Heart right ventricle (tissue), 16 donors: ENCODE measurements at regions not wholly inside any gene's neighbourhood (a gene's known extent, or its start where the extent isn't known, plus 50 kb on each side); places are given as distances from the start of the nearest gene placed in this dataset.

Source experiments
- ATAC-seq, 8 donors: fragments of 200-7000 bp; cut with Tn5 transposase; one replicate each; pipeline ENCODE4 v1.9.1; 2020; ENCODE audit warnings: mild to moderate bottlenecking in 8 of 8, moderate library complexity in 8 of 8, moderate number of reproducible peaks in 1 of 8
- DNase-seq, 2 donors: peaks; one replicate each; pipeline ENCODE4 v3.0.0-alpha.2; 2020
- H3K27ac ChIP-seq, 10 donors: fragments of 200-600 bp; sonication (generic) in 2 of 10; one replicate each; pipeline versions ENCODE4 v1.5.0 to v1.8.0; 2020 to 2022; ENCODE audit warnings: mild to moderate bottlenecking in 3 of 10
- H3K27me3 ChIP-seq, 7 donors: fragments of 200-600 bp; one replicate each; pipeline ENCODE4 v1.8.0; 2021 to 2022; ENCODE audit warnings: mild to moderate bottlenecking in 2 of 7
- H3K36me3 ChIP-seq, 9 donors: fragments of 200-600 bp; sonication (generic) in 1 of 9; one replicate each; pipeline versions ENCODE4 v1.5.0 to v1.8.0; 2020 to 2022; ENCODE audit warnings: mild to moderate bottlenecking in 2 of 9
- H3K4me1 ChIP-seq, 9 donors: fragments of 200-600 bp; sonication (generic) in 1 of 9; one replicate each; pipeline versions ENCODE4 v1.5.0 to v1.8.0; 2020 to 2022; ENCODE audit warnings: mild to moderate bottlenecking in 4 of 9
- H3K4me3 ChIP-seq, 10 donors: fragments of 200-600 bp; sonication (generic) in 2 of 10; one replicate each; pipeline versions ENCODE4 v1.5.0 to v1.8.0; 2020 to 2022; ENCODE audit warnings: mild to moderate bottlenecking in 7 of 10, moderate library complexity in 2 of 10
- H3K9me3 ChIP-seq, 11 donors: fragments of 200-600 bp in 10 of 11; sonication (generic) in 2 of 11; one replicate each; pipeline versions ENCODE4 v1.5.0 to v1.8.0; 2013 to 2022; ENCODE audit warnings: mild to moderate bottlenecking in 2 of 11, control low read depth in 1 of 11, moderate library complexity in 1 of 11
- WGBS, 2 donors: extraction: QIAGEN DNeasy Blood & Tissue Kit; methylation state at CpG; one replicate each; pipeline ENCODE4 v1.1.7; 2013; ENCODE audit warnings: inconsistent platforms in 1 of 2; 5-methylcytosine and 5-hydroxymethylcytosine counted together
- intact Hi-C, 10 donors: fragments of 100-400 bp; cut with DNase I; formaldehyde crosslinking; loops; one replicate each; pipeline versions ENCODE4 v1.11.1 to v1.14.2; 2022
- TF ChIP-seq, protein P1 (sequence below), 9 donors: fragments of 200-600 bp; sonication (generic) in 2 of 9; IDR thresholded peaks; one replicate each; pipeline versions ENCODE4 v1.5.0 to v1.8.0; 2021 to 2022; ENCODE audit warnings: antibody characterized with exemption in 9 of 9, mild to moderate bottlenecking in 5 of 9, moderate library complexity in 1 of 9
- donor health status: Arrhythmogenic right ventricular cardiomyopathy.
- donor health status: ischemic (EF 13 %, LVEDD 7.1; RV severe dilation, severe dysfunction).
- donor health status: healthy with polysubstance abuse.
- donor health status: DM: no; HTN: yes; CAD: no.
- donor health status: DM: no; HTN: no; CAD: no.
- donor health status: ischemic (EF 25% LVEDD 6.9; RV normal size, moderate dysfunction).
- donor health status: ischemic (EF 25% LVEDD 5.7; RV mildly dilated, moderate dysfunction).
- donor health status: healthy.
- donor health status: DM: yes; HTN: yes; CAD: no.
- donor health status: Ischemic cardiomyopathy.
- donor health status: ischemic (EF 35%, LVEDD 5.7; RV mildly dilated, moderate dysfunction).
- donor health status: nonischemic (EF 11% LVEDD 7.7; RV severe dilation, severe dysfunction).
- donor health status: DM: yes; HTN: yes; CAD: no.
- donor health status: PGD.
- donor health status: ischemic (EF 29% LVEDD 5.4; RV normal size, mild dysfunction).
- donor health status: nonischemic (EF 23%, LVEDD 6.1; RV moderate dilation, normal function).

DNA sequence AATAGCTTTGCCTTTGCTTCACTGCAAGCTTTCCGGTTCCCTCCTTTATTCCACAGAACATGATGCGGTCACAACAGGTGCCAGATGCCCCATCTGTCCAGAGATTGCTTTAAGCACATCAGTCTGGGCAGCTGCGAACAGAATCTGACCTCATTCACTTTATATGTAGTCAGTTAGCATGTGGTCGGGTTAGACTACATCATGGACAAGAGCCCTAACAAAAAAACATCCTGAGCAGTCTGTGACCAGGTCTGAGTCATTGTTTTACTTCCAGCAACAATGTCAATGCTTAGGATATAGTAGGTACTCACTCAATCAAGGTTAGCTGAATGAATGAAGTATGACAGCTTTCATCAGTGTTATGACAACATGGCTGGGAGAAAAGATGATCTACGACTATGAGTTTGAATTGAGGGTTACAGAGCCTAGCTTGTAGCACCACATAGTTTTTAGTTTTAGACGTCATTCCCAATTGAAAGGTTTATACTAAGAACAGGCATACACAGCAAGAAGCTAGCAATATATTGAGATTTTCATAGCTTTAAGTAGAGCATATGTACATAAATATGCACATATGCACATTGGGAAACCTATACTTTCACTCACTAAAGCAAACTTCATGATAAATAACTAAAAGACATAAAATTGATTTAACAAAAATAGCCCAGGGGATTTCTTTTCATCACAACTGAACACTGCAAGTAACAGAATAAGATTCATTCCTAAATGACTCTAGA lies 64.2 kb upstream of the TMCC3 start:
- Histone ChIP-seq H3K36me3 (no peaks in the 10 kb centered on the region), H3K27ac (no peak overlapping the region), H3K9me3 (no peaks in the 10 kb centered on the region), H3K4me1 (no peaks in the 10 kb centered on the region), H3K27me3 (no peaks in the 10 kb centered on the region), H3K4me3 (no peak overlapping the region)
- TF ChIP-seq, protein P1, sequence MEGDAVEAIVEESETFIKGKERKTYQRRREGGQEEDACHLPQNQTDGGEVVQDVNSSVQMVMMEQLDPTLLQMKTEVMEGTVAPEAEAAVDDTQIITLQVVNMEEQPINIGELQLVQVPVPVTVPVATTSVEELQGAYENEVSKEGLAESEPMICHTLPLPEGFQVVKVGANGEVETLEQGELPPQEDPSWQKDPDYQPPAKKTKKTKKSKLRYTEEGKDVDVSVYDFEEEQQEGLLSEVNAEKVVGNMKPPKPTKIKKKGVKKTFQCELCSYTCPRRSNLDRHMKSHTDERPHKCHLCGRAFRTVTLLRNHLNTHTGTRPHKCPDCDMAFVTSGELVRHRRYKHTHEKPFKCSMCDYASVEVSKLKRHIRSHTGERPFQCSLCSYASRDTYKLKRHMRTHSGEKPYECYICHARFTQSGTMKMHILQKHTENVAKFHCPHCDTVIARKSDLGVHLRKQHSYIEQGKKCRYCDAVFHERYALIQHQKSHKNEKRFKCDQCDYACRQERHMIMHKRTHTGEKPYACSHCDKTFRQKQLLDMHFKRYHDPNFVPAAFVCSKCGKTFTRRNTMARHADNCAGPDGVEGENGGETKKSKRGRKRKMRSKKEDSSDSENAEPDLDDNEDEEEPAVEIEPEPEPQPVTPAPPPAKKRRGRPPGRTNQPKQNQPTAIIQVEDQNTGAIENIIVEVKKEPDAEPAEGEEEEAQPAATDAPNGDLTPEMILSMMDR (IDR thresholded peaks at IDR 0.05) = no peak
- DNase-seq = no peak
- intact Hi-C loops = no loop called here
- ATAC-seq = peak in 4 of 8 donors; percentile 29 to 68 (median 40)
- 71 to 79% methylated on average over 6 of the region's 6 CpGs for WGBS, 2 donors

DNA sequence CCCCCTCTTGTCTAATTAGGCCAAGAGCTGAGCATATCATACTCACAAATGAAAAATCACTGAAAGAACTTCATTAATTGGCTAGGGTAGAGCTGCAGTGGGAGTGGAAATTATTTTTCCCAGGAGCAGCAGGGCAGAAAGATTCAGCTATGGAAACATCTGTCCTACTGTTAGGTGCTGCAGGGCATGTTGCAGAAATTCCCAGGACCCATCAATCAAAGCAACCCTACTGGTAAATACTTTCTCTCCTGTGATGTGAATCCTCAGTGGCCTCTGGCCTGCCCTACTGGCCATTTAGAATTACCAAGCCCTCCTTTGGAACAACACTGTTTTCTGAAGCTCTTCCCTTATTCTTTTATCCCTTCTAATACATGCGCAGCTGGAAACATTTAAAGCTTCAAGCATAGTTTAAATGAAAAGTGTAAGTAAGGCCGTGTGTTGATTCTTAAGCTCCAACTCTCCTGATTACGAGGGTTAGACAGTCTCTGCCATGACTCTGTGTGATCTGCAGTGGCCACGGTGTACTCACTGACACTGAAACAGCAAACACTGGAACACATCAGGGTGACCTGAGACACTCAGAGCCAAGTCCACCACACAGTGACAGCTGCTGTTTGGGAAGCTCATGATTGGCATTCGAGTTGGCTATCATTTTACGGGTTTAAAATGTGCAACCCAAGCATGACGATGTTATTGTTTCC lies 62.6 kb upstream of the TMCC3 start:
- no peak overlapping the region for H3K4me3 ChIP-seq
- H3K4me1 ChIP-seq = peaks cover 0 to 8% (median 3%) of the 10 kb centered on the region in 9 donors
- H3K27ac ChIP-seq = no peak overlapping the region
- intact Hi-C loops = no loop called here
- no peaks in the 10 kb centered on the region for H3K9me3 ChIP-seq
- ATAC-seq (peak in 4 of 8 donors; percentile 37 to 92 (median 44)), DNase-seq (no peak)
- no peaks in the 10 kb centered on the region for H3K36me3 ChIP-seq
- 83 to 87% methylated on average over 7 of the region's 7 CpGs for WGBS, 2 donors
- TF ChIP-seq, protein P1 (IDR thresholded peaks at IDR 0.05) = no peak
- H3K27me3 ChIP-seq = no peaks in the 10 kb centered on the region

DNA sequence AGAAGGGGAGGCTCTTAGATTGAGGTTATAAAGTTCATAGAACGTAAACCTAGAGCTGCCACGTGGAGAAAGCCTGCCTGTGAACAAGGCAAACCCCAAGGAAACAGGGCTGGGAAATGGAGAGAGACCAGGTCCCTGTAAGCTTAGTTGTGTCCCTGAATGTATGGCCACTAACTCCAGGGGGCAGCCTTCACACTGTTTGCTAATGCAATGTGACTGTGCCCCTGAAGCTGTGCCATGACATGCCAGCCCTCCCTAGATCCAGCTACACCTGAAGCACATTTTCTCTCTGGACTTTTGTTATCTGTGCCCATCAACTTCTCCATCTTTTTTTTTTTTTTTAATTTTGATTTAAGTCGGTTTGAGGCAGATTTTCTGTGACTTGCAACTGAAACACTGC lies 60.6 kb upstream of the TMCC3 start:
- no peak overlapping the region for H3K27ac ChIP-seq
- intact Hi-C loops = no loop called here
- DNase-seq = no peak
- no peaks in the 10 kb centered on the region for H3K27me3 ChIP-seq
- no peaks in the 10 kb centered on the region for H3K36me3 ChIP-seq
- TF ChIP-seq, protein P1 (IDR thresholded peaks at IDR 0.05) = peak in 5 of 9 donors; percentile 13 to 48 (median 19)
- peaks cover 0 to 20% (median 5%) of the 10 kb centered on the region in 9 donors for H3K4me1 ChIP-seq
- H3K9me3 ChIP-seq = no peaks in the 10 kb centered on the region
- no peak overlapping the region for H3K4me3 ChIP-seq
- ATAC-seq = no peak
- 76 to 82% methylated on average over 3 of the region's 3 CpGs for WGBS, 2 donors

DNA sequence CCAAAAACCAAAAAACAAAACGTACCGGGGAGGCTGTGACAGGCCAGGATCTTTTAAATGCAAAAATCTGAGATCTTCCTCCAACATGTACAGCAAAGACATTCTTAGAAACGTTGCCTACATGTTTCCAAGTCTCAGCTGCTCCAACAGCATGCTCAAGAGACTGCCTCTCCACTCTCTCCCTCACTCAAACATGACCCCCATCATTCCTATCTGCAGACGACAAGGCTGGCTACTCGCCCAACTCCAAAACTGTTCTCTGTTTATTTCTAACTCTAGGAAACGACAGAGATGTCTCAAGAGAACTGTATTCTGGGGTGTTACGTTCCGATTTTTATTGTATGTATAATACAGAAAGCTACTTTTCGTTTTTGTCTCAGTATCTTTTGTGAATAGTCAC lies 57.5 kb upstream of the TMCC3 start:
- no peaks in the 10 kb centered on the region for H3K9me3 ChIP-seq
- no peak overlapping the region for H3K27ac ChIP-seq
- intact Hi-C loops = no loop called here
- H3K4me1 ChIP-seq = peaks cover 0 to 38% (median 18%) of the 10 kb centered on the region in 9 donors
- TF ChIP-seq, protein P1 (IDR thresholded peaks at IDR 0.05) = no peak
- ATAC-seq (peak in 7 of 8 donors; percentile 77 to 90 (median 85)), DNase-seq (peak; percentile 37 to 80)
- H3K27me3 ChIP-seq = no peaks in the 10 kb centered on the region
- peak overlapping the region in 3 of 10 donors; percentile 2 to 17 (median 12) for H3K4me3 ChIP-seq
- no peaks in the 10 kb centered on the region for H3K36me3 ChIP-seq
- WGBS, 2 donors = 34 to 36% methylated on average over 9 of the region's 9 CpGs
